ENCODE measurements at regions not wholly inside any gene's neighbourhood (a gene's known extent, or its start where the extent isn't known, plus 50 kb on each side); places are given as distances from the start of the nearest gene placed in this dataset.
A peak's percentile ranks its signal among the peaks of the same experiment; 100 is the strongest.

DNA sequence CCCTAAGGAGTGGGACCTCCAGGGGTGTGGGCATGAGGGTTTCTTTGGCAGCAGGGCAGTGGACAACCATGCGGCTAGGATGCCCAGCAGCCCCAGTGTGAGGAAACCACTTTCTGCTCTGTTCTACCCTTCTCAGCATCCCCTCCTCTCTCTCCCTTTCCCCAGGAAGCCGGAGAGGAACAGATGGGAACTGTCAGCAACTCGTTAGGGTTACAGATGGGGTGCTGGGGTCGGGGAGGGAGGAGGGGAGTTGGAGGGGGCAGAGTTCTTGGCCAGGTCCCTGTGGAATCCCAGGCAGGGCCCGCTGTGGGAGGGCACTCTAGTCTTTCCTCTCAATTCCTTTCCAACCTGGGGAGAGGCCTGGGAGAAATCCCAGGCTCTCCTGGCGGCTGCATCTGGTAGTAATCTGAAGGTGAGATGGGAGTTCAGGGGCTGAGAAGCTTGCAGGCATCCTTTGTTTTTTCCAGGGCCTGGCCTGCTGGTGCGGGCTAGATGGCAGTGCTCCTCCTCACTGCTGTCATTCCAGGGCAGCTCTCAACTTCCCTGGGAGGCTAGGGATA is 93.9 kb upstream of the CSF3R start:
- H3K27me3 ChIP-seq (ENCODE audit: control insufficient read depth in 2 of 2, insufficient read depth in 1 of 2, low read length in 1 of 2): peaks cover 0 to 19% of the 10 kb centered on the region in 2 donors
- WGBS: 73% methylated on average over 7 of the region's 7 CpGs
- no peak for DNase-seq (ENCODE audit: low read depth in 6 of 9, low spot score in 9 of 9)
- no peaks in the 10 kb centered on the region for H3K9me3 ChIP-seq (ENCODE audit: control insufficient read depth in 2 of 2, insufficient read depth in 1 of 2, low read length in 1 of 2)
- no peaks in the 10 kb centered on the region for H3K36me3 ChIP-seq (ENCODE audit: control insufficient read depth in 2 of 2, insufficient read depth in 2 of 2, low read length in 1 of 2)
- H3K4me3 ChIP-seq (ENCODE audit: low read length in 2 of 2): no peak overlapping the region
- H3K27ac ChIP-seq (ENCODE audit: low read depth in 1 of 2, low read length in 1 of 2): no peak overlapping the region
- no peaks in the 10 kb centered on the region for H3K4me1 ChIP-seq (ENCODE audit: control insufficient read depth in 2 of 2, insufficient read depth in 2 of 2, low read length in 2 of 2)

- Histone ChIP-seq H3K9me3 (ENCODE audit: control insufficient read depth in 2 of 2, insufficient read depth in 1 of 2, low read length in 1 of 2) (no peaks in the 10 kb centered on the region), H3K36me3 (ENCODE audit: control insufficient read depth in 2 of 2, insufficient read depth in 2 of 2, low read length in 1 of 2) (no peaks in the 10 kb centered on the region), H3K27ac (ENCODE audit: low read depth in 1 of 2, low read length in 1 of 2) (no peak overlapping the region), H3K27me3 (ENCODE audit: control insufficient read depth in 2 of 2, insufficient read depth in 1 of 2, low read length in 1 of 2) (peaks cover 0 to 18% of the 10 kb centered on the region in 2 donors), H3K4me1 (ENCODE audit: control insufficient read depth in 2 of 2, insufficient read depth in 2 of 2, low read length in 2 of 2) (no peaks in the 10 kb centered on the region), H3K4me3 (ENCODE audit: low read length in 2 of 2) (no peak overlapping the region)
- WGBS: 2% methylated on average over 7 of the region's 7 CpGs
- peak in 7 of 9 donors; percentile 8 to 56 (median 29) for DNase-seq (ENCODE audit: low read depth in 6 of 9, low spot score in 9 of 9)
Measured at GRCh38 chr1:36576118-36576517, 93.4 kb upstream of the CSF3R start.

- H3K4me3 ChIP-seq (ENCODE audit: low read length in 2 of 2): no peak overlapping the region
- H3K4me1 ChIP-seq (ENCODE audit: control insufficient read depth in 2 of 2, insufficient read depth in 2 of 2, low read length in 2 of 2): no peaks in the 10 kb centered on the region
- H3K9me3 ChIP-seq (ENCODE audit: control insufficient read depth in 2 of 2, insufficient read depth in 1 of 2, low read length in 1 of 2): no peaks in the 10 kb centered on the region
- no peaks in the 10 kb centered on the region for H3K36me3 ChIP-seq (ENCODE audit: control insufficient read depth in 2 of 2, insufficient read depth in 2 of 2, low read length in 1 of 2)
- DNase-seq (ENCODE audit: low read depth in 6 of 9, low spot score in 9 of 9): no peak
- no peak overlapping the region for H3K27ac ChIP-seq (ENCODE audit: low read depth in 1 of 2, low read length in 1 of 2)
- H3K27me3 ChIP-seq (ENCODE audit: control insufficient read depth in 2 of 2, insufficient read depth in 1 of 2, low read length in 1 of 2): peaks cover 0 to 13% of the 10 kb centered on the region in 2 donors
- WGBS: 72% methylated on average over 6 of the region's 6 CpGs
Measured at GRCh38 chr1:36573445-36573844, 90.7 kb upstream of the CSF3R start.

- H3K9me3 ChIP-seq (ENCODE audit: control insufficient read depth in 2 of 2, insufficient read depth in 1 of 2, low read length in 1 of 2): no peaks in the 10 kb centered on the region
- H3K36me3 ChIP-seq (ENCODE audit: control insufficient read depth in 2 of 2, insufficient read depth in 2 of 2, low read length in 1 of 2): no peaks in the 10 kb centered on the region
- H3K27ac ChIP-seq (ENCODE audit: low read depth in 1 of 2, low read length in 1 of 2): no peak overlapping the region
- WGBS: 63% methylated on average over 11 of the region's 11 CpGs
- H3K27me3 ChIP-seq (ENCODE audit: control insufficient read depth in 2 of 2, insufficient read depth in 1 of 2, low read length in 1 of 2): peaks cover 0 to 13% of the 10 kb centered on the region in 2 donors
- H3K4me3 ChIP-seq (ENCODE audit: low read length in 2 of 2): no peak overlapping the region
- H3K4me1 ChIP-seq (ENCODE audit: control insufficient read depth in 2 of 2, insufficient read depth in 2 of 2, low read length in 2 of 2): no peaks in the 10 kb centered on the region
- DNase-seq (ENCODE audit: low read depth in 6 of 9, low spot score in 9 of 9): no peak
Measured at GRCh38 chr1:36572906-36573305, 90.2 kb upstream of the CSF3R start.

- DNase-seq (ENCODE audit: low read depth in 6 of 9, low spot score in 9 of 9): no peak
- Histone ChIP-seq H3K27ac (ENCODE audit: low read depth in 1 of 2, low read length in 1 of 2) (no peak overlapping the region), H3K4me3 (ENCODE audit: low read length in 2 of 2) (no peak overlapping the region), H3K4me1 (ENCODE audit: control insufficient read depth in 2 of 2, insufficient read depth in 2 of 2, low read length in 2 of 2) (no peaks in the 10 kb centered on the region), H3K9me3 (ENCODE audit: control insufficient read depth in 2 of 2, insufficient read depth in 1 of 2, low read length in 1 of 2) (no peaks in the 10 kb centered on the region), H3K36me3 (ENCODE audit: control insufficient read depth in 2 of 2, insufficient read depth in 2 of 2, low read length in 1 of 2) (no peaks in the 10 kb centered on the region), H3K27me3 (ENCODE audit: control insufficient read depth in 2 of 2, insufficient read depth in 1 of 2, low read length in 1 of 2) (peaks cover 0 to 13% of the 10 kb centered on the region in 2 donors)
- 62% methylated on average over 15 of the region's 15 CpGs for WGBS
Measured at GRCh38 chr1:36572142-36572715, 89.5 kb upstream of the CSF3R start.

DNA sequence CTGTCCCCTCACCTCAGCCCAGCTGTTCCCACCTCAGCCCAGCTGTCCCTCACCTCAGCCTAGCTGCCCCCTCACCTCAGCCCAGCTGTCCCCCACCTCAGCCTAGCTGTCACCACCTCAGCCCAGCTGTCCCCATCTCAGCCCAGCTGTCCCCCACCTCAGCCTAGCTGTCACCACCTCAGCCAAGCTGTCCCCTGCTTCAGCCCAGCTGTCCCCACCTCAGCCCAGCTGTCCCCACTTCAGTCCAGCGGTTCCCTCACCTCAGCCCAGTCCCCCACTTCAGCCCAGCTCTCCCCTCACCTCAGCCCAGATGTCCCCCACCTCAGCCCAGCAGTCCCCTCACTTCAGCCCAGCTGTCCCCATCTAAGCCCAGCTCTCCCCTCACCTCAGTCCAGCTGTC is 88.4 kb upstream of the CSF3R start:
- H3K4me1 ChIP-seq (ENCODE audit: control insufficient read depth in 2 of 2, insufficient read depth in 2 of 2, low read length in 2 of 2): no peaks in the 10 kb centered on the region
- no peaks in the 10 kb centered on the region for H3K36me3 ChIP-seq (ENCODE audit: control insufficient read depth in 2 of 2, insufficient read depth in 2 of 2, low read length in 1 of 2)
- H3K4me3 ChIP-seq (ENCODE audit: low read length in 2 of 2): no peak overlapping the region
- no peak for DNase-seq (ENCODE audit: low read depth in 6 of 9, low spot score in 9 of 9)
- 84% methylated on average over 1 of the region's 1 CpG for WGBS
- H3K27ac ChIP-seq (ENCODE audit: low read depth in 1 of 2, low read length in 1 of 2): no peak overlapping the region
- H3K9me3 ChIP-seq (ENCODE audit: control insufficient read depth in 2 of 2, insufficient read depth in 1 of 2, low read length in 1 of 2): no peaks in the 10 kb centered on the region
- H3K27me3 ChIP-seq (ENCODE audit: control insufficient read depth in 2 of 2, insufficient read depth in 1 of 2, low read length in 1 of 2): peaks cover 0 to 11% of the 10 kb centered on the region in 2 donors

GRCh38 chr1:36570478-36571060 is 87.9 kb upstream of the CSF3R start:
- no peaks in the 10 kb centered on the region for H3K4me1 ChIP-seq (ENCODE audit: control insufficient read depth in 2 of 2, insufficient read depth in 2 of 2, low read length in 2 of 2)
- no peak overlapping the region for H3K27ac ChIP-seq (ENCODE audit: low read depth in 1 of 2, low read length in 1 of 2)
- H3K9me3 ChIP-seq (ENCODE audit: control insufficient read depth in 2 of 2, insufficient read depth in 1 of 2, low read length in 1 of 2): no peaks in the 10 kb centered on the region
- H3K36me3 ChIP-seq (ENCODE audit: control insufficient read depth in 2 of 2, insufficient read depth in 2 of 2, low read length in 1 of 2): no peaks in the 10 kb centered on the region
- no peak overlapping the region for H3K4me3 ChIP-seq (ENCODE audit: low read length in 2 of 2)
- 98% methylated on average over 12 of the region's 12 CpGs for WGBS
- H3K27me3 ChIP-seq (ENCODE audit: control insufficient read depth in 2 of 2, insufficient read depth in 1 of 2, low read length in 1 of 2): peaks cover 0 to 11% of the 10 kb centered on the region in 2 donors
- no peak for DNase-seq (ENCODE audit: low read depth in 6 of 9, low spot score in 9 of 9)

DNA sequence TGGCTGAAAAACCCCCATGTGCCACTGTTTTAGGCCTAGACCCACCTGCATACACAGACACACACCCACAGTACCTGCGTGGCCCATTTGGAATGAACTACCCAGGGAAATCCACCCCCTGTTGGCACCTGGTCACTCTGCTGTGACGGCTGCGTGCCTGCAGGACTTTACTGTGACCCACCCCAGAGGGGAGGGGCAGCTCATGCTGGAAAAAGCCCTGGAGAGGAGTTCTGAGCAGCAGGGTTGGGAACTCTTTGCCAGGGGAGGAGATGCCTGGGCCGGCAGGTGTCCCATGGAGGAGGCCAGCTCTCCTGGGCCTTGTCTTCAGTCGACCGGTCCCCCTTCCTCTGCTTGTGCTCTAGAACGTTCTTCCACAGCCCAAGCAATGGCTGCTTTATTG is 87.3 kb upstream of the CSF3R start:
- DNase-seq (ENCODE audit: low read depth in 6 of 9, low spot score in 9 of 9): no peak
- Histone ChIP-seq H3K27ac (ENCODE audit: low read depth in 1 of 2, low read length in 1 of 2) (no peak overlapping the region), H3K4me1 (ENCODE audit: control insufficient read depth in 2 of 2, insufficient read depth in 2 of 2, low read length in 2 of 2) (no peaks in the 10 kb centered on the region), H3K4me3 (ENCODE audit: low read length in 2 of 2) (no peak overlapping the region), H3K27me3 (ENCODE audit: control insufficient read depth in 2 of 2, insufficient read depth in 1 of 2, low read length in 1 of 2) (peaks cover 0 to 11% of the 10 kb centered on the region in 2 donors), H3K9me3 (ENCODE audit: control insufficient read depth in 2 of 2, insufficient read depth in 1 of 2, low read length in 1 of 2) (no peaks in the 10 kb centered on the region), H3K36me3 (ENCODE audit: control insufficient read depth in 2 of 2, insufficient read depth in 2 of 2, low read length in 1 of 2) (no peaks in the 10 kb centered on the region)
- WGBS: 91% methylated on average over 7 of the region's 7 CpGs

DNA sequence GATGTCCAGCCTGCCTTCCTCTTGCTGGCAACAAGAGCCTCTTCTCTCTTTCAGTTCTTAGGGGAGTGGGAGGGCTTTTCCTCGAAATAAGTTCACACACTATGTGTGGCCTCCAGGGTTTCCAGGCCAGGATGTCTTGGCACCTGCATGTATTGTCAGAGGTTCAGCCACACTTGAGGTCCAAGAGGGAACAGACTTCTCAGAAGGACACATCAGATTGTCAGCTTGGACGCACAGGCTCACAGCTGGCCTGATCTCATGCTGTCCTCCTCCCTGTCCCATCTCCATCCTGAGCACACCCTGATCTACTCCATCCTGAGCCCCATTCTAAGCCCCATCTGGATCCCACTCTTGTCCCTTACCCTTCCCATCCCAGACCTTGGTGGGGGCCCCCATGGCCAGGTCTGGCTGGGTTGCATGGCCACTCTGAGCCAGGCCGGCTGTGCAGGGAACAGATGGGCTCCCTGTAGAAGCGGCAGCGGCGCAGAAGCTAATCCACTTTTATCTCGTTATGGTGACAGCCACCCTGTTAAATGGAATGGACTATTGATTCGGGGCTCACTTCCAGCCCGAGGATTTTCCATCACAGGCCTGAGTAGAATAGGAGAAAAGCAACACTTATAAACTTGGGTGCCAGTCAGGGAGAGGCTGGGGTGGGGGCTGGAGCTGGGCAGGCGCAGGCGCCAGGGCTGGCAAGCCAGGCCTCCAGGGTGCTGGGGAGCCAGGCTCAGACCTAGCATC is 85.1 kb upstream of the CSF3R start:
- Histone ChIP-seq H3K4me1 (ENCODE audit: control insufficient read depth in 2 of 2, insufficient read depth in 2 of 2, low read length in 2 of 2) (no peaks in the 10 kb centered on the region), H3K27ac (ENCODE audit: low read depth in 1 of 2, low read length in 1 of 2) (no peak overlapping the region), H3K27me3 (ENCODE audit: control insufficient read depth in 2 of 2, insufficient read depth in 1 of 2, low read length in 1 of 2) (peaks cover 0 to 7% of the 10 kb centered on the region in 2 donors), H3K9me3 (ENCODE audit: control insufficient read depth in 2 of 2, insufficient read depth in 1 of 2, low read length in 1 of 2) (no peaks in the 10 kb centered on the region), H3K36me3 (ENCODE audit: control insufficient read depth in 2 of 2, insufficient read depth in 2 of 2, low read length in 1 of 2) (no peaks in the 10 kb centered on the region), H3K4me3 (ENCODE audit: low read length in 2 of 2) (no peak overlapping the region)
- 92% methylated on average over 11 of the region's 11 CpGs for WGBS
- no peak for DNase-seq (ENCODE audit: low read depth in 6 of 9, low spot score in 9 of 9)

Measured in thymus (tissue), 11 donors.